Astrocyte of the cerebellum (primary cell): ENCODE measurements at regions not wholly inside any gene's neighbourhood (a gene's known extent, or its start where the extent isn't known, plus 50 kb on each side); places are given as distances from the start of the nearest gene placed in this dataset.

ENCODE experiments used
- DNase-seq: peaks from one replicate; pipeline ENCODE4 v3.0.0-alpha.2; 2011; ENCODE audit warnings: low read depth
- H3K4me3 ChIP-seq: 2 replicates; pipeline ENCODE4 v1.5.1; 2011; ENCODE audit warnings: mild to moderate bottlenecking, low read depth, low read length, moderate library complexity
- CTCF ChIP-seq: IDR thresholded peaks from 2 replicates; pipeline ENCODE4 v1.5.1; 2012; ENCODE audit warnings: low read length, low read depth, moderate library complexity, mild to moderate bottlenecking; ENCODE audit errors: missing control alignments
- in situ Hi-C: cut with HindIII; loops from 2 replicates; pipeline ENCODE4 v1.10.0; 2017; ENCODE audit warnings: low sequenced_read_pairs

GRCh38 chr4:4761128-4761982, 98.1 kb upstream of the MSX1 start:
- no peak overlapping the region for H3K4me3 ChIP-seq
- DNase-seq = no peak
- peak; percentile 59 for TF ChIP-seq CTCF
- in situ Hi-C loops = no loop called here

- H3K4me3 ChIP-seq = no peak overlapping the region
- TF ChIP-seq CTCF = no peak
- in situ Hi-C loops = no loop called here
- no peak for DNase-seq
Observed at GRCh38 chr4:4759883-4760282, 99.6 kb upstream of the MSX1 start.

GRCh38 chr4:4759232-4759631, 100.2 kb upstream of the MSX1 start:
- DNase-seq = no peak
- H3K4me3 ChIP-seq = no peak overlapping the region
- in situ Hi-C loops = no loop called here
- no peak for TF ChIP-seq CTCF

- in situ Hi-C loops = no loop called here
- no peak for DNase-seq
- TF ChIP-seq CTCF = no peak
- no peak overlapping the region for H3K4me3 ChIP-seq
Observed at GRCh38 chr4:4758681-4759080, 100.8 kb upstream of the MSX1 start.

GRCh38 chr4:4755306-4755705, 104.2 kb upstream of the MSX1 start:
- in situ Hi-C loops = no loop called here

GRCh38 chr4:4754641-4755040, 104.8 kb upstream of the MSX1 start:
- no peak for TF ChIP-seq CTCF
- in situ Hi-C loops = no loop called here
- no peak overlapping the region for H3K4me3 ChIP-seq
- DNase-seq = no peak

More at GRCh38 chr4:4755306-4755705, 104.2 kb upstream of the MSX1 start:
- DNase-seq = no peak
- no peak for TF ChIP-seq CTCF
- H3K4me3 ChIP-seq = no peak overlapping the region

- in situ Hi-C loops = no loop called here
- no peak for TF ChIP-seq CTCF
- no peak for DNase-seq
- H3K4me3 ChIP-seq = no peak overlapping the region
Observed at GRCh38 chr4:4753643-4754042, 105.8 kb upstream of the MSX1 start.
